HCT116 (cell line): ENCODE measurements at regions not wholly inside any gene's neighbourhood (a gene's known extent, or its start where the extent isn't known, plus 50 kb on each side); places are given as distances from the start of the nearest gene placed in this dataset.
A peak's percentile ranks its signal among the peaks of the same experiment; 100 is the strongest.

Experiments used
- CEBPB ChIP-seq: IDR thresholded peaks from 2 replicates; pipeline ENCODE4 v1.6.1; 2012; ENCODE audit warnings: low read depth
- CTCF ChIP-seq, 3 experiments: fragments of 200-600 bp in 1 of 3; sonication (generic) in 1 of 3; IDR thresholded peaks in 2 of 3; conservative IDR thresholded peaks in 1 of 3; 2 replicates each; pipeline ENCODE4 v1.5.1; 2012 to 2017; ENCODE audit warnings: low read depth in 2 of 3, low read length in 2 of 3, antibody characterized with exemption in 1 of 3, borderline replicate concordance in 1 of 3, control low read depth in 1 of 3, mild to moderate bottlenecking in 1 of 3, mixed read lengths in 1 of 3, mixed run types in 1 of 3, moderate library complexity in 1 of 3; ENCODE audit not compliant: insufficient read depth in 1 of 3
- ELF1 ChIP-seq: IDR thresholded peaks from 2 replicates; pipeline ENCODE4 v1.6.1; 2012; ENCODE audit warnings: low read depth, borderline replicate concordance
- MAX ChIP-seq: IDR thresholded peaks from 2 replicates; pipeline ENCODE4 v1.6.1; 2012
- POLR2A ChIP-seq: IDR thresholded peaks from 2 replicates; pipeline ENCODE4 v1.7.0; 2011; ENCODE audit warnings: borderline replicate concordance; ENCODE audit not compliant: insufficient read depth, insufficient read length; ENCODE audit errors: extremely low read depth
- POLR2AphosphoS5 ChIP-seq: IDR thresholded peaks from 2 replicates; pipeline ENCODE4 v1.6.1; 2011; ENCODE audit warnings: mild to moderate bottlenecking, low read depth, low read length, moderate library complexity
- REST ChIP-seq: IDR thresholded peaks from 2 replicates; pipeline ENCODE4 v1.6.1; 2012; ENCODE audit warnings: low read depth
- YY1 ChIP-seq: IDR thresholded peaks from 2 replicates; pipeline ENCODE4 v1.6.1; 2011; ENCODE audit warnings: low read length, low read depth, moderate library complexity, mild to moderate bottlenecking; ENCODE audit not compliant: insufficient replicate concordance; ENCODE audit errors: extremely low read depth
- ZFX ChIP-seq: fragments of 450-650 bp; IDR thresholded peaks from 2 replicates; pipeline ENCODE4 v1.6.1; 2017
- ZNF274 ChIP-seq: fragments of 200-500 bp; sonication (Bioruptor generic); IDR thresholded peaks from 2 replicates; pipeline ENCODE4 v1.6.1; 2014; ENCODE audit warnings: mild to moderate bottlenecking, low read depth, low read length, inconsistent platforms

- TF ChIP-seq POLR2A (no peak), POLR2AphosphoS5 (no peak), CTCF (IDR thresholded peaks at IDR 0.05 in 2 of 3, conservative IDR thresholded peaks at IDR 0.05 in 1 of 3; ENCODE audit: borderline replicate concordance in 1 of 3, insufficient read depth in 1 of 3, low read depth in 2 of 3, low read length in 2 of 3) (peak; percentile 62 to 81 (median 77); a peak in 5 of 6 replicates), YY1 (no peak), MAX (no peak), ZFX (no peak), CEBPB (no peak), ELF1 (no peak), REST (no peak), ZNF274 (no peak)
Measured at GRCh38 chr2:137865954-137866540, 98.2 kb upstream of the HNMT start.
